ENCODE measurements at regions not wholly inside any gene's neighbourhood (a gene's known extent, or its start where the extent isn't known, plus 50 kb on each side); places are given as distances from the start of the nearest gene placed in this dataset.

GRCh38 chr22:48717076-48717810, 1110.4 kb downstream of the BRD1 start:
- TF ChIP-seq POLR2AphosphoS5 (IDR thresholded peaks at IDR 0.05; ENCODE audit: low read depth, low read length), result no peak
- TF ChIP-seq, protein P1, sequence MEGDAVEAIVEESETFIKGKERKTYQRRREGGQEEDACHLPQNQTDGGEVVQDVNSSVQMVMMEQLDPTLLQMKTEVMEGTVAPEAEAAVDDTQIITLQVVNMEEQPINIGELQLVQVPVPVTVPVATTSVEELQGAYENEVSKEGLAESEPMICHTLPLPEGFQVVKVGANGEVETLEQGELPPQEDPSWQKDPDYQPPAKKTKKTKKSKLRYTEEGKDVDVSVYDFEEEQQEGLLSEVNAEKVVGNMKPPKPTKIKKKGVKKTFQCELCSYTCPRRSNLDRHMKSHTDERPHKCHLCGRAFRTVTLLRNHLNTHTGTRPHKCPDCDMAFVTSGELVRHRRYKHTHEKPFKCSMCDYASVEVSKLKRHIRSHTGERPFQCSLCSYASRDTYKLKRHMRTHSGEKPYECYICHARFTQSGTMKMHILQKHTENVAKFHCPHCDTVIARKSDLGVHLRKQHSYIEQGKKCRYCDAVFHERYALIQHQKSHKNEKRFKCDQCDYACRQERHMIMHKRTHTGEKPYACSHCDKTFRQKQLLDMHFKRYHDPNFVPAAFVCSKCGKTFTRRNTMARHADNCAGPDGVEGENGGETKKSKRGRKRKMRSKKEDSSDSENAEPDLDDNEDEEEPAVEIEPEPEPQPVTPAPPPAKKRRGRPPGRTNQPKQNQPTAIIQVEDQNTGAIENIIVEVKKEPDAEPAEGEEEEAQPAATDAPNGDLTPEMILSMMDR (IDR thresholded peaks at IDR 0.05), result no peak
- TF ChIP-seq REST (IDR thresholded peaks at IDR 0.05; ENCODE audit: insufficient read depth in 1 of 2, low read depth in 2 of 2, low read length in 1 of 2), result no peak

All from Panc1 (cell line).